T47D (cell line): ENCODE measurements at regions not wholly inside any gene's neighbourhood (a gene's known extent, or its start where the extent isn't known, plus 50 kb on each side); places are given as distances from the start of the nearest gene placed in this dataset.
"Not testable (repeated sequence)": the region's sequence is repeated elsewhere in the genome, so short reads cannot be mapped to it uniquely, and the experiment has no call there.

Experiments used
- DNase-seq, 2 experiments: peaks; one replicate each; pipeline versions ENCODE4 v3.0.0 to v3.0.0-alpha.2; 2011 to 2012; ENCODE audit warnings: low read depth in 1 of 2, low spot score in 1 of 2
- JUND ChIP-seq: IDR thresholded peaks from 2 replicates; pipeline ENCODE4 v1.6.1; 2012; ENCODE audit warnings: low read depth
- in situ Hi-C: cut with HindIII; loops from 2 replicates; pipeline ENCODE4 v1.10.0; 2016; ENCODE audit warnings: low sequenced_read_pairs, low pct_unique_long_range_greater_than_20kb

DNA sequence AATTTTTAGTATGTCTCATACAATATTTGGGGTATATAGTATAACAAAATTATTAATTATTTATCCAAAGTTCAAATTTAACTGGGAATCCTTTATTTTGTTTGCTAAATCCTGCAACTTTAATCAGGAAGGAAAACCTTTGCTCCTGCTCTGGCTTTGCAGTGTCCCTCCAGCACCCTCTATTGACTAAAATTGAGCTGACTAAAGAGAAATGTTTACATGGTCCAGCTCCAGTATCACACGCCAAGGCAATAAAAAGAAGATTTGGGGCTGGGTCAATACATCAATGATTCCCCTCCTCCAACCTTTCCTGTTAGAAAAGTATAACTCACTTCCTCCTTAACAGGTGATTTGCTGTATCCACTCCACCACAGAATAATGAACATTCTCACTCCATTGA is 153.0 kb upstream of the LRRC4C start:
- no peak for TF ChIP-seq JUND
- peak in 1 of 2 experiments; percentile 25 for DNase-seq
- in situ Hi-C loops: no loop called here

GRCh38 chr11:41613326-41613725 is 153.9 kb upstream of the LRRC4C start:
- no peak for TF ChIP-seq JUND
- DNase-seq: no peak
- in situ Hi-C loops: no loop called here

GRCh38 chr11:41622707-41623359 is 163.4 kb upstream of the LRRC4C start:
- DNase-seq: no peak
- in situ Hi-C loops: no loop called here
- TF ChIP-seq JUND: no peak

- in situ Hi-C loops: no loop called here
- no peak for TF ChIP-seq JUND
- DNase-seq: peak; percentile 3 to 59
Observed at GRCh38 chr11:41659985-41660384, 200.5 kb upstream of the LRRC4C start.

DNA sequence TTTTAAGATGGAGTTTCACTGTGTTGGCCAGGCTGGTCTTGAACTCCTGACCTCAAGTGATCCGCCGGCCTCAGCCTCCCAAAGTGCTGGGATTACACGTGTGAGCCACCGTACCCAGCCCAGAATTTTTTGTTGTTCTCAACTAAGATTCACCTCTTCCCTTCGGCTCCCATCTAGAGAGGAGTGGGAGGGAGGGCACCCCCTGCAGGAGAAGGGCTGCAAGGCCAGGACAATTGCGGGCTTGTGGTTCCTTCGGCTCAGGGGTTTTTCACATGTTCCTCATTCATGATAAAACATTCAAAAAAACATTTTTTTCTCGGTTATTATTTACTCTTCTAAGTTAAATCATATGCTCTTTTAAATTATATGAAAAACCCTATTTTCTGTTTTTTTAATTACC is 201.1 kb upstream of the LRRC4C start:
- peak in 1 of 2 experiments; percentile 33 for DNase-seq

GRCh38 chr11:41665441-41666360 is 206.2 kb upstream of the LRRC4C start:
- no peak for DNase-seq
- TF ChIP-seq JUND: no peak
- in situ Hi-C loops: no loop called here

More for the DNA sequence above, 201.1 kb upstream of the LRRC4C start:
- in situ Hi-C loops: no loop called here
- TF ChIP-seq JUND: no peak

DNA sequence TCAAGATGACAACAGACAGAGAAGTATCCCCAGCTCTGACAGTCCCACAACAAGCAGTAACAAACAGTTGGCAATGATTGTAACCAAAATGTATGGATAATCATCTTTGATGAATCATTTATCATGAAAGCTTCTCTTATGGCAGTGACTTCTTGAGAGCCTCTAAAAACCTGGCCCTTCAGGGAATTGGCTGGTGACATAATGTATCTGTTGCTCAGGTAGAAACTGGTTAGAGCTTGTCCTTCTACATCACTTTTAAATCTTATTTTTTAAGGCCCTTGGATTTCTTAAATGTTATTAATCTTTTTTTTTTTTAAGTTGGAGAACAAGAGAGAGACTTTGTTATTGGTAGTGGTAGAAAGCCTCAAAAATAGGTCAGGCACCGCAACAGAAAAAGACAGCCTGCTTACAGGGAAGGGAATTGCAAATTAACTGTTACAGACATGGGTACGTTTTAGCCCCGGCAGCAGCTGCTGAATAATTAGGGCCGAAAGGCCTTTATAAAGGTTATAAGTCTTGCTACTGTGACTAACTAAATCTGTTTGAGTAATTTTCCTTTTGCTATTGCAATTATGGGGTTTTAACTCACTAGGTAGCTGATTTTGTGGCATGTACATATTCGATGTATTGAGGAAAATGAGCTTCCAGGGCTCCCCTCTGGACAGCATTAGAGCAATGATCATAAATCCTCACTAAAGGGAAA is 207.7 kb upstream of the LRRC4C start:
- TF ChIP-seq JUND: no peak
- DNase-seq: no peak
- in situ Hi-C loops: no loop called here

DNA sequence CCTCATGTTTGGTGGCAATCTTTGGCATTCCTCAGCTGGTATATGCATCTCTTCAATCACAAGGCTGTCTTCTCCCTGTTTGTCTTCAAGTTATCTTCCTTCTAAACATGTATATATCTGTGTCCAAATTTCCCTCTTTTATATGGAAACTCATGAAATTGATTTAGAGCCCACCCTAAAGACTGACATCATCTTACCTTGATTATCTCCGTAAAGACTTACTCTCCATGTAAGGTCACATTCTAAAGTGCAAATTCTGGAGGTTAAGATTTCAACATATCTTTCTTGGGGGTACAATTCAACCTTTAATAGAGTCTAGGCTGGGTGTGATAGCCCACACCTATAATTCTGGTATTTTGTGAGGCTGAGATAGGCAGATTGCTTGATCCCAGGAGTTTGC is 215.8 kb upstream of the LRRC4C start:
- TF ChIP-seq JUND: no peak
- in situ Hi-C loops: no loop called here
- DNase-seq: no peak

- no peak for TF ChIP-seq JUND
- in situ Hi-C loops: no loop called here
- DNase-seq: no peak
Observed at GRCh38 chr11:41713030-41713429, 253.6 kb upstream of the LRRC4C start.

GRCh38 chr11:41714101-41714500 is 254.6 kb upstream of the LRRC4C start:
- in situ Hi-C loops: no loop called here
- DNase-seq: no peak
- TF ChIP-seq JUND: no peak

GRCh38 chr11:41716862-41717261 is 257.4 kb upstream of the LRRC4C start:
- no peak for DNase-seq
- in situ Hi-C loops: no loop called here
- TF ChIP-seq JUND: no peak

DNA sequence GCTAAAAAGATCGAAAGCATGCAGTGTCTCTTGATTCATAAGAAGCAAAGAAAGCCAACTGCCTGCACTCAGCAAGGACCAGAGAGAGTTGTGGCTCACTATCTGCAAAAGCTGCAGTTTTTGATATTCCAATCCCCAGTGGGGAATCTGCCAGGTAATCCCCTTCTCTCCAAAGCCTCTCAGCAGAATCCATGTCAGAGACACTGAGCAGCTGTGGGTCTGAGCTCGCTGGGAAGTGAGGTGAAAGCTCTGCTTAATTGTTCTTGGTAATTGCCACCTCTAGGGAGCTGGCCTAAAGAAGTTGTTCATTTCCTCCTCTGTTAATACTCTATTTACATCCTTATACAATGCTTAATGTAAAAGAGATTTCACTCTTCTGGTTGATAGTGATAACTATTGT is 261.3 kb upstream of the LRRC4C start:
- in situ Hi-C loops: no loop called here
- DNase-seq: no peak
- no peak for TF ChIP-seq JUND

DNA sequence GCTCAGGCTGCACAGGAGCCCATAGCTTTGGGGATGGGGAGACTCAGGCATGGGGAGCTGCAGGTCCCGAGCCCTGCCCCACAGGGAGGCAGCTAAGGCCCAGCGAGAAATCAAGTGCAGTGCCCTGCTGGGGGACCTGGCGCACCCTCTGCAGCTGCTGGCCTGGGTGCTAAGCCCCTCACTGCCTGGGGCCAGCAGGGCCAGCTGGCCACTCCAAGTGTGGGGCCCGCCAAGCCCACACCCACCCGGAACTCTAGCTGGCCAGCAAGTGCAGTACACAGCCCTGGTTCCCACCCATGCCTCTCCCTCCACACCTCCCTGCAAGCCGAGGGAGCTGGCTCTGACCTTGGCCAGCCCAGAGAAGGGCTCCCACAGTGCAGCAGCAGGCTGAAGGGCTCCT is 268.7 kb upstream of the LRRC4C start:
- DNase-seq, in situ Hi-C loops: not testable (repeated sequence)
